ENCODE measurements at regions not wholly inside any gene's neighbourhood (a gene's known extent, or its start where the extent isn't known, plus 50 kb on each side); places are given as distances from the start of the nearest gene placed in this dataset.
A peak's percentile ranks its signal among the peaks of the same experiment; 100 is the strongest.

DNA sequence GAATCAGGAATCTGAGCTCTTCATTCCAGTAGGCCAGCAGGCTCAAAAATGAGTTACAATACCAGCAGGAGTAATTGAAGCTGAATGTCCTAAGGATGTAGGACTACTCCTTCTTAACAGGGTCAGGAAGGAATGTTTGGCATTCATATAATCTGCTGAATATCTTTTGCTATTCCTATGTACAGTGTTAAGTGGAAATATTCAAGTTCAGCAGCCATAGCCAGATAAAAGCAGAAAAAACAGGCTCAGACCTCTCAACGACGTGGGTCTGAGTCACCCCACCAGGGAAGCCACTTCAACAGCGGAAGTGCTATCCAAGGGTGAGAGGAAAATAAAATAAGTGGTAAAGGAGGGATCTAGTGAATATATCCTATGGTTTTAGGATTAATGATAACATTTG is 577.0 kb downstream of the SPOCK3 start:
- no peaks in the 10 kb centered on the region for H3K36me3 ChIP-seq (ENCODE audit: low read depth)
- H3K4me3 ChIP-seq, result no peak overlapping the region
- TF ChIP-seq, protein P1, sequence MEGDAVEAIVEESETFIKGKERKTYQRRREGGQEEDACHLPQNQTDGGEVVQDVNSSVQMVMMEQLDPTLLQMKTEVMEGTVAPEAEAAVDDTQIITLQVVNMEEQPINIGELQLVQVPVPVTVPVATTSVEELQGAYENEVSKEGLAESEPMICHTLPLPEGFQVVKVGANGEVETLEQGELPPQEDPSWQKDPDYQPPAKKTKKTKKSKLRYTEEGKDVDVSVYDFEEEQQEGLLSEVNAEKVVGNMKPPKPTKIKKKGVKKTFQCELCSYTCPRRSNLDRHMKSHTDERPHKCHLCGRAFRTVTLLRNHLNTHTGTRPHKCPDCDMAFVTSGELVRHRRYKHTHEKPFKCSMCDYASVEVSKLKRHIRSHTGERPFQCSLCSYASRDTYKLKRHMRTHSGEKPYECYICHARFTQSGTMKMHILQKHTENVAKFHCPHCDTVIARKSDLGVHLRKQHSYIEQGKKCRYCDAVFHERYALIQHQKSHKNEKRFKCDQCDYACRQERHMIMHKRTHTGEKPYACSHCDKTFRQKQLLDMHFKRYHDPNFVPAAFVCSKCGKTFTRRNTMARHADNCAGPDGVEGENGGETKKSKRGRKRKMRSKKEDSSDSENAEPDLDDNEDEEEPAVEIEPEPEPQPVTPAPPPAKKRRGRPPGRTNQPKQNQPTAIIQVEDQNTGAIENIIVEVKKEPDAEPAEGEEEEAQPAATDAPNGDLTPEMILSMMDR (IDR thresholded peaks at IDR 0.05), result no peak
- no peaks in the 10 kb centered on the region for H3K9me3 ChIP-seq
- H3K4me1 ChIP-seq (ENCODE audit: low read depth), result no peaks in the 10 kb centered on the region
- no peak for DNase-seq
- no peak for ATAC-seq
- intact Hi-C loops (cut with DNase I, micrococcal nuclease), result no loop called here

DNA sequence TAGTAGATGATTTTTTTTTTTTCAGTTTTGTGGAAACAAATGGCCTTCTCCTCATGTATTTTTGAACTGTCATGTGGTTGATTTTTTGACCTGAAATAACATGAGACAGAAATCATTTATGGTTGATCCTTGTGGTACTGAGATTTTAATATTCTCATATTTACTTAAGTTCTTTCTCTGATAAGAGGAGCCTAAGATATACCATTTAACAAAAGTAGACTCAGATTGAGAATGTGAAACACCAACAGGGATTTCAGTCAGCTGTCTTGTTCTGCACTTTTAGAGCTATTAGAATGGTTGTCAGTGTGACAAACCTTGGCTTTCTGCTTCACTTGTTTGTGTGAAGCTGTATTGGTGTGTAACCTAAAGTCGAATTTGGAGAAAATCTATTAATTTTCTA is 575.7 kb downstream of the SPOCK3 start:
- H3K36me3 ChIP-seq (ENCODE audit: low read depth), result no peaks in the 10 kb centered on the region

DNA sequence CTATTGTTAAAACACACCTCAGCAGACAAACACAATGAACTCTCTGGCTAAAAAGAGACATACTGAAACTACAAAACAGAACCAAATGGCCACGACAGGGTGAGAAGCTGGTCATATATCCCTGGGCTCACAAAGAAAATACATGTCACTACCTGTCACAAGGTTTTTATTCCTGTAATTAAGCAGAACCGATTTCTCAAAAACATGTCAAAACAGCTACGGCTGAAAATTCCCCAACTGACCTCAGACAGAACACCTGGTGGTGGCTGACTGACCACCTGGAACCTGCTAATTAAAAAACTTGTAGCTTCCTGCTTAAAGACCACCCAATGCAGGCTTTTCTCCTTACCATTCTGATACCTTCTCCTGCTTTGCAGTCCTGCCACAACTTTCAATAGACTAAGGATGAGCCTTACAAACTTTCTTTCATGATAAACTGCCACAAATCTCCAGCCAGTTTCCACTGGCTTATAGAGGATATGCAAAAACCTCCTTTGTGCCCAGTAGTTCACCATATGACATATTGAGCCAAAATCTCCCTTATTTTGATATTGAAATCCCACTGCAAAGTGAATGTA is 571.9 kb downstream of the SPOCK3 start:
- ATAC-seq, result no peak
- Histone ChIP-seq H3K4me3 (no peak overlapping the region), H3K4me1 (ENCODE audit: low read depth) (no peaks in the 10 kb centered on the region), H3K36me3 (ENCODE audit: low read depth) (no peaks in the 10 kb centered on the region), H3K9me3 (no peaks in the 10 kb centered on the region)
- DNase-seq, result no peak
- intact Hi-C loops (cut with DNase I, micrococcal nuclease), result no loop called here
- TF ChIP-seq, protein P1 (IDR thresholded peaks at IDR 0.05), result no peak

More for the DNA sequence above, 575.7 kb downstream of the SPOCK3 start:
- intact Hi-C loops (cut with DNase I, micrococcal nuclease), result no loop called here
- no peaks in the 10 kb centered on the region for H3K4me1 ChIP-seq (ENCODE audit: low read depth)
- ATAC-seq (no peak), DNase-seq (no peak)
- no peaks in the 10 kb centered on the region for H3K9me3 ChIP-seq
- TF ChIP-seq, protein P1 (IDR thresholded peaks at IDR 0.05), result no peak
- H3K4me3 ChIP-seq, result no peak overlapping the region

DNA sequence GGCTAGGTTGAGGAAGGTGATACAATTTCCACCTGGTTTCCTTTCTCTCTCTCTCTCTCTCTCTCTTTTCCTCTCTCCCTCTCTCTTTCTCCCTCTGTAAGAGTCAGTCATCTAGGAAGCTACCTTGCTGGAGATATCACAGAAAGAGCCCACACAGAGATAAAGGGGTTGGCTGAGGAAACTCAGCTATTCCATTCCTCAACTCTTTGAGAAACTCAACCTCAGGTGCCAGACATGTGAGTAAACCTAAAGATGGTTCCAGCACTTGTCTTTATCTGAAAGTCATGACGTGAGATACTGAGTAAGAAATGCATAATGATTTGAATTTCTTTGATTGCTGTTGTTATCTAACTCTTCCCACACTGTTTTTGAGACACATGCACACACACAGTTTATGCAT is 564.0 kb downstream of the SPOCK3 start:
- intact Hi-C loops (cut with DNase I, micrococcal nuclease), result no loop called here
- H3K4me1 ChIP-seq (ENCODE audit: low read depth), result no peaks in the 10 kb centered on the region
- TF ChIP-seq, protein P1 (IDR thresholded peaks at IDR 0.05), result no peak
- H3K36me3 ChIP-seq (ENCODE audit: low read depth), result no peaks in the 10 kb centered on the region
- no peak overlapping the region for H3K4me3 ChIP-seq
- ATAC-seq (no peak), DNase-seq (no peak)
- no peaks in the 10 kb centered on the region for H3K9me3 ChIP-seq

DNA sequence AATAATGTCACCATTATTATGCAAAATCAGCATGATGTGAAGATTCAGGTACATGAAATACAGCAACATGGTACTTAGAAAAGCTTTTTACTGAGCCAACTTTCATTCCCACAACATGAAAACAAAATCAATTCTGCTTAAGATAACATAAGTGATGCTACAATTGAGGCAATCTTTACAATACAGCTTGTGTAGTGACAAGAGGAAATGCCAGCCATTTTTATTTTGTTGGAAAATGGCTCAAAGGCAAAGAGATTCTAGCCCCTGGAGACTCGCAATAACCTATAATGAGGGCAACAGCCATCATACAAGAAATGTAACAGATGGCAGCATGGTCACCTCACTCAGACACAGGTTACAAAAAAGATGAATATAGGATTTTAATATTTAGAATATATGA is 560.4 kb downstream of the SPOCK3 start:
- H3K4me1 ChIP-seq (ENCODE audit: low read depth), result no peaks in the 10 kb centered on the region
- no peak for DNase-seq
- intact Hi-C loops (cut with DNase I, micrococcal nuclease), result no loop called here
- no peaks in the 10 kb centered on the region for H3K9me3 ChIP-seq
- ATAC-seq, result no peak
- no peaks in the 10 kb centered on the region for H3K36me3 ChIP-seq (ENCODE audit: low read depth)
- TF ChIP-seq, protein P1 (IDR thresholded peaks at IDR 0.05), result no peak
- no peak overlapping the region for H3K4me3 ChIP-seq

DNA sequence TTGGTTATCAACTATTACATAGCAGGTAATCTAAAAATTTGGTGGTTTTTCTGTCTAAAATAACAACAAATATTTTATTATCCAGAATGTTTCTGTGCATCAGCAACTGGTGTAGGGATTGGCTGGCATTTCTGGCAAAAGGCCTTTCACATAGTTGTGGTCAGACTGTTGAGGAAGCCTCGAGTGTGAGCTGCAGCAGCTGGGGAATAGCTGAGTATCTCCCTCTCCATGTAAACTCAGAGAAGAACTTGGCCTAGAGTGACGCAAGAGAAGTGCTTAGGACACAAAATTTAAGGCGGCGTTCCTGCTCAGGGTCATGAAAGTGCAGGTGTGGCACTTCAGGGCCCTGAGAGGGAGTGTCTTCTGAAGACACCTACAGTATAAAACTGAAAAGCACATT is 558.9 kb downstream of the SPOCK3 start:
- no peak for ATAC-seq
- H3K36me3 ChIP-seq (ENCODE audit: low read depth), result no peaks in the 10 kb centered on the region
- H3K4me1 ChIP-seq (ENCODE audit: low read depth), result no peaks in the 10 kb centered on the region
- peak in 1 of 3 donors; percentile 3 for DNase-seq
- H3K4me3 ChIP-seq, result no peak overlapping the region
- TF ChIP-seq, protein P1 (IDR thresholded peaks at IDR 0.05), result no peak
- no peaks in the 10 kb centered on the region for H3K9me3 ChIP-seq
- intact Hi-C loops (cut with DNase I, micrococcal nuclease), result no loop called here

All from mucosa of descending colon (tissue), 3 donors.